ENCODE measurements at regions not wholly inside any gene's neighbourhood (a gene's known extent, or its start where the extent isn't known, plus 50 kb on each side); places are given as distances from the start of the nearest gene placed in this dataset.

- TF ChIP-seq CTCF (IDR thresholded peaks at IDR 0.05; ENCODE audit: borderline replicate concordance, extremely low read depth, low read length, poor library complexity, severe bottlenecking): no peak
- no peak for TF ChIP-seq EZH2 (IDR thresholded peaks at IDR 0.05; ENCODE audit: borderline replicate concordance, low read depth, low read length, severe bottlenecking)
Measured at GRCh38 chr11:28525636-28526405, 417.6 kb downstream of the METTL15 start.

Measured in DND-41 (cell line).